C1 segment of cervical spinal cord (tissue), 14 donors: ENCODE measurements at regions not wholly inside any gene's neighbourhood (a gene's known extent, or its start where the extent isn't known, plus 50 kb on each side); places are given as distances from the start of the nearest gene placed in this dataset.
A peak's percentile ranks its signal among the peaks of the same experiment; 100 is the strongest.

ENCODE experiments used
- DNase-seq, 14 donors: peaks; one replicate each; lab custom pipeline; 2025; lab: John Stamatoyannopoulos, UW

- no peak for DNase-seq
Observed at GRCh38 chr7:38002689-38003088, 82.2 kb downstream of the EPDR1 start.

DNA sequence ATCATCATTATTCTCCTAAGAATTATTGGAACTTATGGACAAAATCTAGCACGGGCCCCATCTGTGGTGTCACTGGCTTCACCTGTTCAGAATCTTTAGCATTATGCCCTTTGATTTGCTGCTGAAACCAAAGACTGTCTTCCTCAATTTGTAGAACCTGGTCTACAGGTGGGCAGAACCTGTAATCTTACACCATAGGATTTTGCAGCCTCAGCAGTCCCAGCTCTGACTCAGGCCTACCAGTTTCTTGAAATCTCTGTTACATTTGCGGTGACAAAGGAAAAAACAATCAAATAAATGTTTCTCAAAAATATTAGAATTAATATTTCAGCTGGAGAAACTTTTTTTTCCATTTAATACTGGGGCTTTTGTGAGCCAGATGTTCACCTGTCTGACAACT, 86.1 kb downstream of the EPDR1 start:
- DNase-seq, result no peak

DNA sequence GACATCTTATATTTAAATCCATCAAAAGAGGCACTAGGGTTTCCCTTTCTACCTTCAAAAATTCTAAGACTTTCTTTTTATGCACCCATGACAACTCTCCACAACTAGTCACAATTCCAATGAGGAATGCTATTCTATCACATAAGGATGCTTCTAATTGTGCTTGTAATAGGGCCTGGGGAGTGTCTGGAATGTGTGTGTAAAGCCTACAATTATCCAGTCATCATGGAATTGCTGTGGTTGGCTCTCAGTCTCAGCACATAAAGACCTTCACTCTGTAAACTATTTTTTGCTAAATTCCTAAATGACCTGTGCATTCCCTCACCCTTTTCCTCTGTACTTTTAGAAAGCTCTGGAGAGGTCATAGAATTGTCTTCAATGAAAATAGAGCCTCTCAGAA, 86.7 kb downstream of the EPDR1 start:
- DNase-seq, result no peak

GRCh38 chr7:38013246-38013645, 92.8 kb downstream of the EPDR1 start:
- no peak for DNase-seq

DNA sequence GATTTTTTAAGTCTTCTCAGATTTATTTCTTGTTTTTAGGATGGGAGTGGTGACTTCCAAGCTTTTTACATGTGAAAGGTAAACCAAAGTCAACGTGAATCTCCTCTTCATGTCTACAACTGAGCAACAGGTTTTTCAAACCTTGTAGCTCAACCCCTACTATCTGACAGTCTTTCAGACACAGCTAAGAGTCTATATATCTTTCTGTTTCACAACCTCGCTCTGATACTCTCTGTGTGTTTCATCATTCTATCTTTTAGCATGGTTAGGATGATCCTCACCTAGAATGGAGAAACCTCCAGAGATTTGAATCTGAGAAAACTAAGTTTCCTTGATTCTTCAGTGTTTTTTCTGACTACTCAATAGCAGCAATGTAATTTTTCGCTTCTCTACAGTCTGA, 96.1 kb downstream of the EPDR1 start:
- no peak for DNase-seq

DNA sequence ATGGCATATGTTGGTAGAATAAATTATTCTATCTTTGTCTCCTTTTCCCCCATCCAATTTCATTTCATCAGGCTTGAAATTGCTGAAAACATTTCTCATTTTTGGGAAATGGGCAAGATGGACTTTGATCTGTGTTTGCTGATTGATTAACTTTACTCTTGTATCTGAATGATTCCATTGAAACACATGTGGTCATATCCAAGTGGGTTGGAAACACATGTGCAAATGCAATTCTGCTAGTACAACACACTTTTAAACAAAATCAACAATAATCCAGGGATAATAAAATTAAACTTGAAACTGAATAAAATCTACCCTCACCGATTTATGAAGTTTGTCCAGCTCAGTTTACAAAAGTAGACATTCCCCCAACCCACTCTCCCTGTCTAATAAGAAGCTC, 96.9 kb downstream of the EPDR1 start:
- no peak for DNase-seq

GRCh38 chr7:38020121-38020785, 99.8 kb downstream of the EPDR1 start:
- DNase-seq, result no peak

- no peak for DNase-seq
Observed at GRCh38 chr7:38021892-38022291, 101.5 kb downstream of the EPDR1 start.

DNA sequence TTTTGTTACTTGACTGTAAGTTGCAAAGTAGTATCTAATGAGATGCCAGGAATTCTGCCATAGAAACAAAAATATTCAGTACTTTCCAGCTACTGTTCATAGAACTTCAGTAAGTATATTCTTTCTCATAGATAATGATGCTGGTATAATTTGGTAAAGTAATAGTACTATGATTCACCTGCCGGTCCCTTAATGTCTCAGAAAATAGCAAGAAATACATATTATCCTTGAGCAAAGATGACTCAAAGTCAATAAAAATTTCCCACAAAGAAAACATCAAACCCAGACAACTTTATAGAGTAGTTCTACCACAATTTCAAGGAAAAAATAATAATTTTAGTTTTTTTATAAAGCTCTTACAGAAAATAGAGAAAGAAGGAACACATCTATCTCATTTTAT, 105.4 kb downstream of the EPDR1 start:
- no peak for DNase-seq

- no peak for DNase-seq
Observed at GRCh38 chr7:38027884-38028455, 107.5 kb downstream of the EPDR1 start.

GRCh38 chr7:38034062-38034908, 113.8 kb downstream of the EPDR1 start:
- DNase-seq, result no peak

DNA sequence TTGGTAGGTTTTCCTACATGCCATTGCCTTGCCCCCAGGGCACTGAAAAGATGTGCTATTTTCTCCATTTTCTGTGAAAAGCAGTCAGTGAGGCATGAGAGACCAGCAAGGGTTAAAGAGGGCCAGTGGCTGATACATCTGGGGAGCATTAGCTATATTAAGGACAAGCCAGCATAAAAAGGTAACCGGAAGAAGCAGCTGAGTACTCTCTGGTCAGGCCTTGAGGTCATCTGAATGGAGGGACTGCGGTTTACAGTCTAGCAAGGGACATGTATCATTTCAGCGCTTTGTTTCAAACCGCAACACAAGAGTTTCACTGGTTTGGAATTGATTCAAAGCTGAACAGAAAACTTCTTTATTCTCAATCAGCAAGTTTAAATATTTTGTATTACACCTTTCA, 120.4 kb downstream of the EPDR1 start:
- DNase-seq, result no peak

GRCh38 chr7:38049679-38050078, 128.4 kb upstream of the STARD3NL start:
- DNase-seq, result no peak

GRCh38 chr7:38051311-38051710, 126.7 kb upstream of the STARD3NL start:
- DNase-seq, result no peak

- DNase-seq, result peak in 3 of 14 donors; percentile 8 to 24 (median 13)
Observed at GRCh38 chr7:38051786-38052185, 126.3 kb upstream of the STARD3NL start.

GRCh38 chr7:38052786-38053185, 125.3 kb upstream of the STARD3NL start:
- no peak for DNase-seq

DNA sequence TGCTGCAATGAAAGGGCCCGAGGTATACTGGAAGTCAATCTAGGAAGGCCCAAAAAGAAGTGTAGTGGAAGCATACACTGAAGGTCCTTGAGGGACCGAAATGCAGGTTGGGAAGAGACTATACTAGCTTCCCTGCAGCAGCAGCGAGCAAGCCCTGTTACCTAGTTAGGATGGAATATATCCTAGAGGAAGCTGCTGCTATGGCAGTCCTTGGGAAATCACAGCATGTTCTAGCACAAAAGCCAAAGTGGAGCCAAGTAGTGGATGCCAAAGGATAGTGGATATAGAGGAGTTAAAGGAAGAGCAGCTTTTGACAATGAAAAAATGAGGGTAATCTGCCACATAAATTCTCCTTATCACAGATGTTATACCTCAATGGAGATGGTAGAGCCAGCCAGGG, 123.8 kb upstream of the STARD3NL start:
- DNase-seq, result peak in 1 of 14 donors; percentile 24

DNA sequence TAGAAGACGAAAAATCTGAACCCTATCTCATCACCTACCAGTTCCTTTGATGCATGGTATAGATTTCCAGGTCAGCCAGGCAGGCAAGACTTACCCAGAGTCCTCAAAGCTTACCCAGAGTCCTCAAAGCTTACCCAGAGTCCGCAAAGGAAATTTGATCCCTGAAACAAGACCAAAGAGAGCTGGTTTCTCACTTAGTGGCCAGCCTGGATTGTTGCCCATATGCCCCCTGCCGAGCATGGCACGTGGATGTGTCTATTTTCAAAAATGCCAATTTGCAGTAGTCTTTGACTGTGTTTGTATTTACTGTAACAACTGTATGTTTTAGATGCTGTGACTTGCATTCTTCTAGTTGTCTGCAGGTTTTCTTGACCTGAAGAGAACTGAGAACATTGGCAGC, 120.2 kb upstream of the STARD3NL start:
- DNase-seq, result no peak

GRCh38 chr7:38060116-38060515, 117.9 kb upstream of the STARD3NL start:
- no peak for DNase-seq

DNA sequence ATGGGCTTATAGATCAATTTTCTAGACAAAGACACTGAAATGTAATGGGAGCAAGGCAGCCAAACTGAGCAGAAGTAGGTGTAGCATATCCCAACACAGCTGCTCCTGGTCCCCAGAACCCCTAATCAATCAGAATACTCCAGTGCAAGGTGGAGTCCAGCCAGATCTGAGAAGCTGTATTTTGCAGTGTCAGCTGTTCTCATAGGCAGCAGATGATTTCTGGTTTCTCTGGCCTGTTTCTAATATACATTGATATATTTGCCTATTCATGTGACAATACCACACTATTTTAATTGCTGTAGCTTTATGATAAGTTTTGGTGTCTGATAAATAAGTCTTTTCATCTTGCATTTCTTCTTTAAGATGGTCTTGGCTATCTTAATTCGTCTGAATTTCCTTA, 117.4 kb upstream of the STARD3NL start:
- no peak for DNase-seq

GRCh38 chr7:38066391-38066790, 111.7 kb upstream of the STARD3NL start:
- DNase-seq, result peak in 1 of 14 donors; percentile 27

DNA sequence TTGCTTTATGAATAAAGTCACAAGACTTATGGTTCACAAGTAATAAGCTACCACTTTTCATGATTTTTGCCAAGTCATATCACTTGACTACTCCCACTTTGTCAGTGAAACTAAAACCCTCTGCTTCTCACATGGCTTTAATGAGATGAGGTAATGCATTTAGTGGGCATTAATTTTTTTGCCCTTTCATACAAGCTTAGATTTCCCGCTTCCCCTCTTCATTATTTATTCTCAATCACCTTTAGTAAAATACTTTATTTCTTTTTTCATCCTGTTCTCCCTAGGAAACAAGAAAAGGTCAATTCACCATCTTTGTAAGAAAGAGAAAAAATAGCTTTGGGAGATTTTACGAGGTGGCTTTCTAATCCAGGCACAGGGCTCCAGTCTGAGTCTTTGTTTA, 109.6 kb upstream of the STARD3NL start:
- no peak for DNase-seq

GRCh38 chr7:38069052-38069451, 109.0 kb upstream of the STARD3NL start:
- no peak for DNase-seq
